Cardiac muscle cell (in vitro differentiated cells and primary cell): ENCODE measurements at regions not wholly inside any gene's neighbourhood (a gene's known extent, or its start where the extent isn't known, plus 50 kb on each side); places are given as distances from the start of the nearest gene placed in this dataset.
"Not testable (repeated sequence)": the region's sequence is repeated elsewhere in the genome, so short reads cannot be mapped to it uniquely, and the experiment has no call there.

Experiments
- DNase-seq, 2 donors: peaks; one replicate each; pipeline versions ENCODE4 v3.0.0 to v3.0.0-alpha.2; 2010 to 2017; ENCODE audit warnings: low read depth in 1 of 2, low spot score in 1 of 2
- H3K27ac ChIP-seq: fragments of 200-600 bp; sonication (generic); 2 replicates; pipeline ENCODE4 v1.5.1; 2016
- H3K27me3 ChIP-seq: fragments of 200-600 bp; sonication (generic); 2 replicates; pipeline ENCODE4 v1.6.0; 2016; ENCODE audit warnings: control low read depth
- H3K36me3 ChIP-seq: fragments of 200-600 bp; sonication (generic); 2 replicates; pipeline ENCODE4 v1.5.1; 2016; ENCODE audit warnings: control low read depth
- H3K4me1 ChIP-seq: fragments of 200-600 bp; sonication (generic); 2 replicates; pipeline ENCODE4 v1.8.1; 2017; ENCODE audit warnings: low read depth, mild to moderate bottlenecking, mixed run types
- H3K4me3 ChIP-seq: fragments of 200-600 bp; sonication (generic); 2 replicates; pipeline ENCODE4 v1.5.1; 2016; ENCODE audit warnings: mild to moderate bottlenecking
- H3K9me3 ChIP-seq: fragments of 200-600 bp; sonication (generic); 2 replicates; pipeline ENCODE4 v1.5.1; 2017; ENCODE audit warnings: low read depth, mild to moderate bottlenecking, control low read depth
- CTCF ChIP-seq: IDR thresholded peaks from 2 replicates; pipeline ENCODE4 v1.5.1; 2012; ENCODE audit warnings: low read depth, mild to moderate bottlenecking, low read length

GRCh38 chr4:134865675-134866074, 664.1 kb upstream of the PABPC4L start:
- Histone ChIP-seq H3K9me3 (no peaks in the 10 kb centered on the region), H3K27me3 (no peaks in the 10 kb centered on the region), H3K27ac (no peak overlapping the region), H3K36me3 (no peaks in the 10 kb centered on the region), H3K4me1 (no peaks in the 10 kb centered on the region), H3K4me3 (no peak overlapping the region)
- no peak for TF ChIP-seq CTCF
- no peak for DNase-seq

- H3K4me1 ChIP-seq = no peaks in the 10 kb centered on the region
- no peaks in the 10 kb centered on the region for H3K9me3 ChIP-seq
- TF ChIP-seq CTCF = no peak
- H3K27ac ChIP-seq = no peak overlapping the region
- H3K27me3 ChIP-seq = no peaks in the 10 kb centered on the region
- no peak overlapping the region for H3K4me3 ChIP-seq
- DNase-seq = no peak
- no peaks in the 10 kb centered on the region for H3K36me3 ChIP-seq
These were observed 660.5 kb upstream of the PABPC4L start for GRCh38 chr4:134862116-134862515.

- Histone ChIP-seq H3K27ac (no peak overlapping the region), H3K36me3 (no peaks in the 10 kb centered on the region), H3K4me3 (no peak overlapping the region), H3K9me3 (no peaks in the 10 kb centered on the region), H3K27me3 (no peaks in the 10 kb centered on the region), H3K4me1 (no peaks in the 10 kb centered on the region)
- no peak for TF ChIP-seq CTCF
- no peak for DNase-seq
These were observed 647.1 kb upstream of the PABPC4L start for GRCh38 chr4:134848681-134849080.

GRCh38 chr4:134830741-134831140, 629.2 kb upstream of the PABPC4L start:
- H3K4me1 ChIP-seq, H3K9me3 ChIP-seq, H3K27ac ChIP-seq, H3K36me3 ChIP-seq, DNase-seq, H3K4me3 ChIP-seq, H3K27me3 ChIP-seq: not testable (repeated sequence)

GRCh38 chr4:134812611-134813010, 611.0 kb upstream of the PABPC4L start:
- H3K27me3 ChIP-seq = no peaks in the 10 kb centered on the region
- H3K4me1 ChIP-seq = no peaks in the 10 kb centered on the region
- H3K9me3 ChIP-seq = no peaks in the 10 kb centered on the region
- no peaks in the 10 kb centered on the region for H3K36me3 ChIP-seq
- no peak overlapping the region for H3K27ac ChIP-seq
- DNase-seq = no peak
- no peak for TF ChIP-seq CTCF
- H3K4me3 ChIP-seq = no peak overlapping the region

- Histone ChIP-seq H3K9me3 (no peaks in the 10 kb centered on the region), H3K27ac (no peak overlapping the region), H3K4me1 (no peaks in the 10 kb centered on the region), H3K4me3 (no peak overlapping the region), H3K36me3 (no peaks in the 10 kb centered on the region), H3K27me3 (no peaks in the 10 kb centered on the region)
- TF ChIP-seq CTCF = no peak
- no peak for DNase-seq
These were observed 605.7 kb upstream of the PABPC4L start for GRCh38 chr4:134807231-134807745.
